ENCODE measurements at regions not wholly inside any gene's neighbourhood (a gene's known extent, or its start where the extent isn't known, plus 50 kb on each side); places are given as distances from the start of the nearest gene placed in this dataset.

DNA sequence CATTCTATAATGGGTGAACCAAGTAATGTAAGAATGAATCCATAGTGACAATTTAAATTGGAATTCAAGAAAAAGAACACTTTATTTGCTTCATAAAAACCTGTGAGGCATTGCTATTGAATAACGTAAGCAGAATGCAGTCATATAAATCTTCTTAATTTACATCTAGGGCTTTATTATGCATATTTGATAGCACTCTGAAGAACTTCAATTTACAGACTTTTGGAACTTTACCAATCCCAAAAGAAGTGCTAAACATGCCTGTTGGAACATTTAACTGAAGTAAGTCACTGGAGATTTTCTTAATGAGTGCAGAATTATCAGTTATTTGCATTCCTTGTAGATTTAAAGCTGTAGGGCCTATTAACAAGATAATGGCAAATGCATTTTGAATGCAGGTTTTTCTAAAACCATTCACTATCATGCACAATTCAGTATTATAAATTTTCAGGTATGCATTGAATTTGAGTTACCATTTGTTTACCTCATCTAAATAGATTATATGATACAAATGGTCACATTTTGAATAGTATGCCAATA, 1181.2 kb downstream of the ARAP2 start:
- TF ChIP-seq EZH2phosphoT487 (IDR thresholded peaks at IDR 0.05; ENCODE audit: insufficient read depth, low read depth) = no peak
- TF ChIP-seq EZH2 (IDR thresholded peaks at IDR 0.05; ENCODE audit: insufficient read depth, poor library complexity, severe bottlenecking) = no peak
